SHP77 (cell line): ENCODE measurements at regions not wholly inside any gene's neighbourhood (a gene's known extent, or its start where the extent isn't known, plus 50 kb on each side); places are given as distances from the start of the nearest gene placed in this dataset.
"Not testable (repeated sequence)": the region's sequence is repeated elsewhere in the genome, so short reads cannot be mapped to it uniquely, and the experiment has no call there.

Experiments used
- DNase-seq, 2 experiments: peaks; one replicate each; lab custom pipeline; 2025; lab: John Stamatoyannopoulos, UW

DNA sequence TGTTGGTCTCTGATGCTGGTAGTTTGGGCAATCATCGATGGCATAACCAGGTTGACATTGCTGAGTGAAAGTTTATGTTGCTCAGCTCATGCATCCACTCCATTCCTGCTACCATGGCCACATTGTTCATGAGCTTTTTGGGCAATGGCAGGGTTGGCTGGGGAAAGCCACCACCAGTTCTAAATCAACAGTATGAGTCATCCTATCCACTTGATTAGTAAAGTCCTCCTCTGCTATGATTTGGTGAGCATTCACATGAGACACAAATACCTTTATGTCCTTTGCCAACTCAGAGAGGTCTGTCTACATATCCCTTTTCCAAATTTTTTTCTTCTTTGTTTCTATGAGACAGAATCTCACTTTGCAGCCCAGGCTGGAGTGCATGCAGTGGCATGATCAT, 129.7 kb upstream of the FBN2 start:
- DNase-seq: no peak

- DNase-seq: no peak
Measured at GRCh38 chr5:128668921-128669320, 130.9 kb upstream of the FBN2 start.

- DNase-seq: no peak
Measured at GRCh38 chr5:128669803-128670202, 131.8 kb upstream of the FBN2 start.

GRCh38 chr5:128671943-128672342, 133.9 kb upstream of the FBN2 start:
- DNase-seq: no peak

GRCh38 chr5:128673000-128673399, 135.0 kb upstream of the FBN2 start:
- DNase-seq: no peak

DNA sequence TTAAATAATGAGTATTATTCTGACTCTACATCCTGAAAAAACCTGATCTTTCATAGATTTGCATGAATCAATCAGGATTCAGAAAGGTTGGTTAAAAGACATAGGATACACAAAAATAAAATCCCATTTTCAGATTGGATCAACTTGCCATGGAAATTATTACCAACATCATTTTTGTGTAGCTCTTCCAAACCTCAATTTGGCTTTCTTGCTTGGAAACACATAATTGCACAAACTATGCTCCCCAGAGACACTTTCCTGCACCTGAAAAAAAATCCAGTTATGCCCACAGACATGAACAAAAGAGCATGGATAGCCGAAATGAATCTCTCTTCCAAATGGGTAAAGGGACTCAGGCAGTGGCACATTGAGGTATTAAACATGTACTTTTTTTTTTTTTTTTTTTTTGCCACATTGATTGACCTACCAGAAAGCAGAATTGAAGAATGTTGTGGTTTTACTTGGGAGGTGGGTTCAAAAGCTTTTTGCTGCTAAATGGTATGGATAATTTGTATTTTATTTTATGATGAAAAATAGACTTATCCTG, 135.4 kb upstream of the FBN2 start:
- DNase-seq: no peak

GRCh38 chr5:128673970-128674369, 135.9 kb upstream of the FBN2 start:
- DNase-seq: no peak

- peak in 1 of 2 experiments; percentile 13 for DNase-seq
Measured at GRCh38 chr5:128674837-128675446, 136.9 kb upstream of the FBN2 start.

DNA sequence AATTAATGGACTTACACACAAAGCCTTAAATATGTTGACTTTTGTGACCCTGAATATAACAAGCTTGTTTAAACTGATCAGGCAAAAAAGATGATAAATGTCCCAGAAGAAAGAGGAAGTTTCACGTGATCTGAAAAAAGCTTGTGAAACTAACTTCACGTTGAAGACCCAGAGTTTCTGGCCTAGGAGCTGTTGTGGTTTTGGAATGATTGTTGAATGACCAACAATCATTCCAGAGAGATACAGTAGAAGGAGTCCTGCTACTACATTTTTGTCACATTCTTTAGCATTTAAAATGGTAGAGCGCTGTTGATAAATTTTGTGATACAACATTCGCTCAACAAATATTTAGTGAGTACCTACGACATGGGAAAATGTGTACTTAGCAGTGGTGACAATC, 143.1 kb upstream of the FBN2 start:
- no peak for DNase-seq

GRCh38 chr5:128681764-128682592, 143.9 kb upstream of the FBN2 start:
- no peak for DNase-seq

DNA sequence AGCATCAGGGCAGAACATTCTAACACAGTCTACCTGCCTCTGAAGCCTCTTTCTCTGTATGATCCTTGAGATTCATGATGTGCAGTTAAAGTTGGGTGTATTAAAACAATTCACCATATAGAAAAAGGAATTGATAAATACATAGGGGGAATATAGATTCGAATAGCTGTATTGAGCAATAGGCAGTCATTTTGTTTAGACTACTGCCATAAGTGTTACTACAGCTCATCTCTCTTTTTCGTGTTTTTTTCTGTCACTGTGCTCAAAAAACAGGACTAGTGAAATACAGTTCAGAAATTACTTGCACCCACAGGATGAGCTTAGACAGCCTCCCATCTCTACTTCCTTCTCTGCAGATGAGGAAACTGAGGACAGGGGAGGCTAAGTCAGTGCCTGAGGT, 144.6 kb upstream of the FBN2 start:
- DNase-seq: no peak

- DNase-seq: no peak
Measured at GRCh38 chr5:128684961-128685360, 146.9 kb upstream of the FBN2 start.

DNA sequence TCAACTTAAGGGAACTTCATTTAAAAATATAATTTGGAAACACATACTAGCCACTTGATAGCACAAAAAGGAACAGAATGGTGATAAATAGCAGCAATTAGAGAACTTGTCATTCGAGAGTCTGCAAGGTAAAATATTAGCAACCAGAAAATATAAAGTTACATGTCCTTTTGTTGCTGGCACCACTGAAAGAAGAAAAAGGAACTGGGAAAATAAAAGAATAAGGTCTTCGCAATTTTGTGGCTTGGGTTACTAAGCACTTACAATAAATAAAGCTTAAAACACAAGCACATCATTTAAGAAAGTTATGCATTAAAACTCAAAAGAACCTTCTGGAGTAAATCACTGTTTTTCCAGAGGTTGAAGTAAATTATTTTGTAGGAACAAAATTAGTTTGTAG, 149.9 kb upstream of the FBN2 start:
- no peak for DNase-seq

DNA sequence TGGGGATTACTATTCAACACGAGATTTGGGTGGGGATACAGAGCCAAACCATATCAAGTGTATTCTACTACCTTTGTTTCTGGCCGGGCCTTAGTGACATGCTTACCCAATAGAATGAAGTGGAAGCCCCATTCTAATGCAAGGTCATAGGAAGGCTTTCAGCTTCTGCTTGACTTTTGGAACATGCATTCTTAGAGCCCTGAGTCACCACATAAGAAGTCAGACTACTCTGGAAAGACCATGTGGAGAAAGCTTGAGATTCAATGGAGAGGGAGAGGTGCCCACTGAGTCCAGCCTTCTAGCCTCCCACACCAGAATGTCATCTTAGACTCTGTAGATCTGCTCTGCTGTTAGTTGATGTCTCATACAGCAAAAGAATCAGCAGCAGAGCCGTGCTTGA, 155.7 kb upstream of the FBN2 start:
- no peak for DNase-seq

- no peak for DNase-seq
Measured at GRCh38 chr5:128695791-128696530, 157.9 kb upstream of the FBN2 start.

DNA sequence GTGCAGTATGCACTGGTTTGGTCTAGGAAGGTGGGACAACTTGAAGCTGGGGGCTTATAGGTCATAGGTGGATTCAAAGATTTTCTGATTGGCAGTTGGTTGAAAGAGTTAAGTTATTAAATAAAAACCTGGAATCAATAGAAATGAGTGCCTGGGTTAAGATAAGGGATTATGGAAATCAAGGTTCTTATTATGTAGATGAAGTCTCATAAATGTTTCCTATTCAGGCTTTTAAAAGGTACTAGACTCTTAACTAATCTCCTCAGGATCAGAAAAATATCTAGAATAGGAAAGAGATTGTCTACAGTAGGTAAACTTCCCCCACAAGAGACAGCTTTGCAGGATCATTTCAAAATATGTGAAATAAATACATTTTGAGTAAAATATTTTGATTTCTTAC, 163.3 kb upstream of the FBN2 start:
- no peak for DNase-seq

DNA sequence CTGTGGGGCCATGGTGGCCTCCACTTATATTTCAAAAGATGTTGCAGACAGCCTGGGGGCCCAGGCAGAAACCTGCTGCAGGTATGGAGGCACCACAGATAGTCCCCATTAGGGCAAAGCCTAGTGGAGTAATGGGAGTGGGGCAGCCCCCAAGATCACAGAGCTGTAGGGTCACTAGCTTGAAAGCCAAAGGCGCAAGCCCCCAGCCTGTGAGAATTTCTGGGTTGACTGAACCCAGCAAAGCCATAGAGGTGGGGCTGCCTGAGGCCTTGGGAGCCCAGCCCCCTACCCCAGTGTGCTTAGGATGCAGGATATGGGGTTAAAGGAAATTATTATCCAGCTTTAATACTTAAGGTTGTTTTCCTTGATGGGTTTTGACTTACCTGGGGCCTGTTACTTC, 165.3 kb upstream of the FBN2 start:
- DNase-seq: no peak

DNA sequence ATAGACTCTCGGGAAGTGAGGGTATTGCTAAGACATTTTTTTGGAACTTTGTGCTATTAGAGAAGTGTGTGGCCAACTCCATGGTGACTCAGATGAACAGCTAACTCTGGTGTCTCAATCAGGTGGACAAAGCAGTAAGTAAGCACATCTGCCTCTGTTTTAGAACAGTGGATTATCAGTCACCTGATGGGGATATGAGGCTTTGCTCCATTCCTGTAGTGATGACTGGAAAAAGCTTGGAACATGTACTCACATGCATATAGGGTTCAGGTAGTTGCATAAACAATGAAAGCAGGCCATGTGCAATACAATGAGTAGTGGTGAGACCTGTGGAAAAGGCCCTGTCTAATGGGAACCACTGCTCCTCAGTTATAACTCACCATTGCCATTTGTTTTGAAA, 168.2 kb upstream of the FBN2 start:
- no peak for DNase-seq

DNA sequence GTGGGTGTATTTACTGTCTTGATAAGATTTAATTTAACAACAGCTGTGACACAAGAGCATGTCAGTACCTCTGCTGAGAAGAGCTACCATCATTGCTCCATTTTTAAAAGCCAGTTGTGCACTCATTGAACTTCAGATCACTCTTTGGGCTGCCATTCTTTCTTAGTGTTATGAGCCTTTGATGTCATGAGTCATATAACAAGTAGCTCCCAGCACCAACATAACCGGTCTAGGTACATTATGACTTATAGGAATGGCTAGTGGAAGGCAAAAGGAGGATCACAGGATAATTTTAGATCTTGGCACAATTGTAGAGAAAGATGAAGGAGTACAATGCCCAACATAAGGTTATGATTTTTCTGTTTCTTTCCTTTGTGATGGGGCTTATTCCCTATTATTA, 170.8 kb upstream of the FBN2 start:
- DNase-seq: no peak

- DNase-seq: no peak
Measured at GRCh38 chr5:128711216-128711615, 173.2 kb upstream of the FBN2 start.

GRCh38 chr5:128714551-128714950, 176.5 kb upstream of the FBN2 start:
- no peak for DNase-seq

DNA sequence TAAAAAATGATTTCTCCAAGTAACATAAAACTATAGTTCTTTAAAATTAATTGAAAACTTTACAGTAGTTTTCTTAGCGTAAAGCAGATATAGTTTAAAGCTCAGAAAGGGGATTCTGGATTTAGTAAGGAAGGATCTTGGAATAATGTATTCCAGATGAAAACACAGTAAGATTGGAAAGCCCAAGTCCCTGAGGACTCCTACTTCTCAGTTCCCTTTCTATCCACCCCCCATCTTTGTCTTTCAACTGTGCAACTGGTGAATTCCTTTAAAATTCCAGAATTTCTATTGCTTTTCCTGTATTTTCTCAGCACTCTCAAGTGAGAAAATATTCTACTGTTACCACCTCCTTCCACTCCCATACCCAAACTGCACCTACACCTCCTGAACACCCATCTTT, 184.5 kb upstream of the FBN2 start:
- no peak for DNase-seq

GRCh38 chr5:128730021-128730420, 192.0 kb upstream of the FBN2 start:
- not testable (repeated sequence) for DNase-seq
